Vagina (tissue), 2 donors: ENCODE measurements at regions not wholly inside any gene's neighbourhood (a gene's known extent, or its start where the extent isn't known, plus 50 kb on each side); places are given as distances from the start of the nearest gene placed in this dataset.
"Not testable (repeated sequence)": the region's sequence is repeated elsewhere in the genome, so short reads cannot be mapped to it uniquely, and the experiment has no call there.

ENCODE experiments used
- CTCF ChIP-seq, 3 experiments: fragments of 450-650 bp in 2 of 3; fragments of 200-600 bp in 1 of 3; sonication (generic) in 1 of 3; IDR thresholded peaks; one replicate each; pipeline ENCODE4 v1.5.1; 2017 to 2019; ENCODE audit warnings: antibody characterized with exemption in 3 of 3, mild to moderate bottlenecking in 2 of 3, moderate library complexity in 2 of 3
- POLR2A ChIP-seq, 2 donors: fragments of 450-650 bp; IDR thresholded peaks; one replicate each; pipeline ENCODE4 v1.6.1; 2017; ENCODE audit warnings: antibody characterized with exemption in 2 of 2, mild to moderate bottlenecking in 2 of 2, moderate library complexity in 2 of 2
- POLR2AphosphoS5 ChIP-seq, 2 donors: sonication (generic); formaldehyde crosslinking; IDR thresholded peaks; one replicate each; pipeline ENCODE4 v1.9.0; 2017; ENCODE audit warnings: antibody characterized with exemption in 2 of 2, mild to moderate bottlenecking in 2 of 2, low read depth in 1 of 2; ENCODE audit not compliant: insufficient read depth in 1 of 2

GRCh38 chr14:34049187-34049586, 98.3 kb upstream of the EGLN3 start:
- not testable (repeated sequence) for TF ChIP-seq POLR2A (IDR thresholded peaks at IDR 0.05); POLR2AphosphoS5 (IDR thresholded peaks at IDR 0.05; ENCODE audit: insufficient read depth in 1 of 2, low read depth in 1 of 2); CTCF (IDR thresholded peaks at IDR 0.05)
